ENCODE measurements at regions not wholly inside any gene's neighbourhood (a gene's known extent, or its start where the extent isn't known, plus 50 kb on each side); places are given as distances from the start of the nearest gene placed in this dataset.

DNA sequence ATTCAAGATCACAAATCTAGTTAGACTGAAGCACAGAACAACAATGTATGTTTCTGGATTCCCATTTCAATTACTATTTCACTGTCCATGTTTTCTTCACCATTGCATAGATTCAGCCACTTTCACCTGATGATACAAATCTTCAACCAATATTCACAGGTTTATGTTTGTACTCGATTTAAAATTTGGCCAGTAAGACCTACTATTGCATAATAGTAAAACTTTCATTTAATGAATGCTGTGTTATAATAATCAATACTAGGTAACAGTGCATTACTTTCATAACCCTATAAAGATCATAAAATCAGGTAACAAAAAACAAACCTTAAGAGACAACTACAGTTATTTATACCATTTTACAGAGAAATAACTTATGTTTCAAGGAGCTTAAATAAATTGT, 2209.1 kb downstream of the ARAP2 start:
- TF ChIP-seq, protein P1, sequence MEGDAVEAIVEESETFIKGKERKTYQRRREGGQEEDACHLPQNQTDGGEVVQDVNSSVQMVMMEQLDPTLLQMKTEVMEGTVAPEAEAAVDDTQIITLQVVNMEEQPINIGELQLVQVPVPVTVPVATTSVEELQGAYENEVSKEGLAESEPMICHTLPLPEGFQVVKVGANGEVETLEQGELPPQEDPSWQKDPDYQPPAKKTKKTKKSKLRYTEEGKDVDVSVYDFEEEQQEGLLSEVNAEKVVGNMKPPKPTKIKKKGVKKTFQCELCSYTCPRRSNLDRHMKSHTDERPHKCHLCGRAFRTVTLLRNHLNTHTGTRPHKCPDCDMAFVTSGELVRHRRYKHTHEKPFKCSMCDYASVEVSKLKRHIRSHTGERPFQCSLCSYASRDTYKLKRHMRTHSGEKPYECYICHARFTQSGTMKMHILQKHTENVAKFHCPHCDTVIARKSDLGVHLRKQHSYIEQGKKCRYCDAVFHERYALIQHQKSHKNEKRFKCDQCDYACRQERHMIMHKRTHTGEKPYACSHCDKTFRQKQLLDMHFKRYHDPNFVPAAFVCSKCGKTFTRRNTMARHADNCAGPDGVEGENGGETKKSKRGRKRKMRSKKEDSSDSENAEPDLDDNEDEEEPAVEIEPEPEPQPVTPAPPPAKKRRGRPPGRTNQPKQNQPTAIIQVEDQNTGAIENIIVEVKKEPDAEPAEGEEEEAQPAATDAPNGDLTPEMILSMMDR (IDR thresholded peaks at IDR 0.05 in 2 of 3, conservative IDR thresholded peaks at IDR 0.05 in 1 of 3; ENCODE audit: borderline replicate concordance in 1 of 3, insufficient read depth in 1 of 3, low read depth in 2 of 3, low read length in 2 of 3), result no peak
- TF ChIP-seq EZH2 (IDR thresholded peaks at IDR 0.05), result no peak
- TF ChIP-seq, protein P2, sequence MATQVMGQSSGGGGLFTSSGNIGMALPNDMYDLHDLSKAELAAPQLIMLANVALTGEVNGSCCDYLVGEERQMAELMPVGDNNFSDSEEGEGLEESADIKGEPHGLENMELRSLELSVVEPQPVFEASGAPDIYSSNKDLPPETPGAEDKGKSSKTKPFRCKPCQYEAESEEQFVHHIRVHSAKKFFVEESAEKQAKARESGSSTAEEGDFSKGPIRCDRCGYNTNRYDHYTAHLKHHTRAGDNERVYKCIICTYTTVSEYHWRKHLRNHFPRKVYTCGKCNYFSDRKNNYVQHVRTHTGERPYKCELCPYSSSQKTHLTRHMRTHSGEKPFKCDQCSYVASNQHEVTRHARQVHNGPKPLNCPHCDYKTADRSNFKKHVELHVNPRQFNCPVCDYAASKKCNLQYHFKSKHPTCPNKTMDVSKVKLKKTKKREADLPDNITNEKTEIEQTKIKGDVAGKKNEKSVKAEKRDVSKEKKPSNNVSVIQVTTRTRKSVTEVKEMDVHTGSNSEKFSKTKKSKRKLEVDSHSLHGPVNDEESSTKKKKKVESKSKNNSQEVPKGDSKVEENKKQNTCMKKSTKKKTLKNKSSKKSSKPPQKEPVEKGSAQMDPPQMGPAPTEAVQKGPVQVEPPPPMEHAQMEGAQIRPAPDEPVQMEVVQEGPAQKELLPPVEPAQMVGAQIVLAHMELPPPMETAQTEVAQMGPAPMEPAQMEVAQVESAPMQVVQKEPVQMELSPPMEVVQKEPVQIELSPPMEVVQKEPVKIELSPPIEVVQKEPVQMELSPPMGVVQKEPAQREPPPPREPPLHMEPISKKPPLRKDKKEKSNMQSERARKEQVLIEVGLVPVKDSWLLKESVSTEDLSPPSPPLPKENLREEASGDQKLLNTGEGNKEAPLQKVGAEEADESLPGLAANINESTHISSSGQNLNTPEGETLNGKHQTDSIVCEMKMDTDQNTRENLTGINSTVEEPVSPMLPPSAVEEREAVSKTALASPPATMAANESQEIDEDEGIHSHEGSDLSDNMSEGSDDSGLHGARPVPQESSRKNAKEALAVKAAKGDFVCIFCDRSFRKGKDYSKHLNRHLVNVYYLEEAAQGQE (IDR thresholded peaks at IDR 0.05; ENCODE audit: low read depth), result no peak
- no peak for TF ChIP-seq POLR2AphosphoS5 (IDR thresholded peaks at IDR 0.05; ENCODE audit: low read depth, low read length)
- no peak for TF ChIP-seq CEBPB (IDR thresholded peaks at IDR 0.05; ENCODE audit: low read depth)
- TF ChIP-seq, protein P3, sequence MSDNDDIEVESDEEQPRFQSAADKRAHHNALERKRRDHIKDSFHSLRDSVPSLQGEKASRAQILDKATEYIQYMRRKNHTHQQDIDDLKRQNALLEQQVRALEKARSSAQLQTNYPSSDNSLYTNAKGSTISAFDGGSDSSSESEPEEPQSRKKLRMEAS (IDR thresholded peaks at IDR 0.05), result no peak
- TF ChIP-seq ZFX (IDR thresholded peaks at IDR 0.05), result no peak
- no peak for TF ChIP-seq SIN3A (IDR thresholded peaks at IDR 0.05; ENCODE audit: low read depth)
- TF ChIP-seq POLR2A (IDR thresholded peaks at IDR 0.05; ENCODE audit: borderline replicate concordance, extremely low read depth, insufficient read depth, insufficient read length), result no peak
- TF ChIP-seq ELF1 (IDR thresholded peaks at IDR 0.05; ENCODE audit: borderline replicate concordance, low read depth), result no peak
- TF ChIP-seq ZNF274 (IDR thresholded peaks at IDR 0.05; ENCODE audit: low read depth, low read length), result no peak

All from HCT116 (cell line).